HL-60 (cell line): ENCODE measurements at regions not wholly inside any gene's neighbourhood (a gene's known extent, or its start where the extent isn't known, plus 50 kb on each side); places are given as distances from the start of the nearest gene placed in this dataset.

ENCODE experiments used
- DNase-seq, 2 experiments: peaks; one replicate each; pipeline ENCODE4 v3.0.0-alpha.2; 2010 to 2020; ENCODE audit warnings: low read depth in 1 of 2, low spot score in 1 of 2
- H3K27ac ChIP-seq: fragments of 250-450 bp; sonication (Bioruptor Pico); replicated peaks from 2 replicates; pipeline ENCODE4 v1.5.1; 2020; ENCODE audit warnings: mild to moderate bottlenecking, moderate library complexity
- H3K27me3 ChIP-seq: fragments of 250-450 bp; sonication (Bioruptor Pico); 2 replicates; pipeline ENCODE4 v1.5.1; 2021; ENCODE audit warnings: mild to moderate bottlenecking, moderate library complexity; ENCODE audit not compliant: insufficient read depth, poor library complexity, severe bottlenecking
- H3K4me3 ChIP-seq: replicated peaks from 2 replicates; pipeline ENCODE4 v1.5.1; 2011; ENCODE audit warnings: mild to moderate bottlenecking, control low read depth, low read length; ENCODE audit not compliant: insufficient read depth
- GABPA ChIP-seq: IDR thresholded peaks from 2 replicates; pipeline ENCODE4 v1.6.1; 2012; ENCODE audit warnings: low read depth
- POLR2AphosphoS5 ChIP-seq: IDR thresholded peaks from 2 replicates; pipeline ENCODE4 v1.6.1; 2012; ENCODE audit warnings: low read depth
- SPI1 ChIP-seq: IDR thresholded peaks from 2 replicates; pipeline ENCODE4 v1.6.1; 2012; ENCODE audit warnings: low read depth, mild to moderate bottlenecking, borderline replicate concordance
- TF ChIP-seq, protein P1 (sequence below): IDR thresholded peaks from one replicate; pipeline ENCODE4 v1.5.1; 2011; ENCODE audit warnings: low read length, control low read depth, inconsistent platforms; ENCODE audit not compliant: insufficient read depth
- TF ChIP-seq, protein P2 (sequence below): IDR thresholded peaks from 2 replicates; pipeline ENCODE4 v1.6.1; 2012; ENCODE audit warnings: low read depth; ENCODE audit not compliant: insufficient replicate concordance

GRCh38 chr12:76256904-76257303 lies 91.3 kb downstream of the BBS10 start:
- no peak for DNase-seq
- no peak overlapping the region for H3K4me3 ChIP-seq
- H3K27me3 ChIP-seq, result no peaks in the 10 kb centered on the region
- H3K27ac ChIP-seq, result no peak overlapping the region
- TF ChIP-seq POLR2AphosphoS5, result no peak
- no peak for TF ChIP-seq SPI1
- TF ChIP-seq, protein P1, sequence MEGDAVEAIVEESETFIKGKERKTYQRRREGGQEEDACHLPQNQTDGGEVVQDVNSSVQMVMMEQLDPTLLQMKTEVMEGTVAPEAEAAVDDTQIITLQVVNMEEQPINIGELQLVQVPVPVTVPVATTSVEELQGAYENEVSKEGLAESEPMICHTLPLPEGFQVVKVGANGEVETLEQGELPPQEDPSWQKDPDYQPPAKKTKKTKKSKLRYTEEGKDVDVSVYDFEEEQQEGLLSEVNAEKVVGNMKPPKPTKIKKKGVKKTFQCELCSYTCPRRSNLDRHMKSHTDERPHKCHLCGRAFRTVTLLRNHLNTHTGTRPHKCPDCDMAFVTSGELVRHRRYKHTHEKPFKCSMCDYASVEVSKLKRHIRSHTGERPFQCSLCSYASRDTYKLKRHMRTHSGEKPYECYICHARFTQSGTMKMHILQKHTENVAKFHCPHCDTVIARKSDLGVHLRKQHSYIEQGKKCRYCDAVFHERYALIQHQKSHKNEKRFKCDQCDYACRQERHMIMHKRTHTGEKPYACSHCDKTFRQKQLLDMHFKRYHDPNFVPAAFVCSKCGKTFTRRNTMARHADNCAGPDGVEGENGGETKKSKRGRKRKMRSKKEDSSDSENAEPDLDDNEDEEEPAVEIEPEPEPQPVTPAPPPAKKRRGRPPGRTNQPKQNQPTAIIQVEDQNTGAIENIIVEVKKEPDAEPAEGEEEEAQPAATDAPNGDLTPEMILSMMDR, result no peak

GRCh38 chr12:76256321-76256720 lies 91.9 kb downstream of the BBS10 start:
- TF ChIP-seq, protein P1, result no peak
- TF ChIP-seq SPI1 (no peak), POLR2AphosphoS5 (no peak), GABPA (no peak)
- TF ChIP-seq, protein P2, sequence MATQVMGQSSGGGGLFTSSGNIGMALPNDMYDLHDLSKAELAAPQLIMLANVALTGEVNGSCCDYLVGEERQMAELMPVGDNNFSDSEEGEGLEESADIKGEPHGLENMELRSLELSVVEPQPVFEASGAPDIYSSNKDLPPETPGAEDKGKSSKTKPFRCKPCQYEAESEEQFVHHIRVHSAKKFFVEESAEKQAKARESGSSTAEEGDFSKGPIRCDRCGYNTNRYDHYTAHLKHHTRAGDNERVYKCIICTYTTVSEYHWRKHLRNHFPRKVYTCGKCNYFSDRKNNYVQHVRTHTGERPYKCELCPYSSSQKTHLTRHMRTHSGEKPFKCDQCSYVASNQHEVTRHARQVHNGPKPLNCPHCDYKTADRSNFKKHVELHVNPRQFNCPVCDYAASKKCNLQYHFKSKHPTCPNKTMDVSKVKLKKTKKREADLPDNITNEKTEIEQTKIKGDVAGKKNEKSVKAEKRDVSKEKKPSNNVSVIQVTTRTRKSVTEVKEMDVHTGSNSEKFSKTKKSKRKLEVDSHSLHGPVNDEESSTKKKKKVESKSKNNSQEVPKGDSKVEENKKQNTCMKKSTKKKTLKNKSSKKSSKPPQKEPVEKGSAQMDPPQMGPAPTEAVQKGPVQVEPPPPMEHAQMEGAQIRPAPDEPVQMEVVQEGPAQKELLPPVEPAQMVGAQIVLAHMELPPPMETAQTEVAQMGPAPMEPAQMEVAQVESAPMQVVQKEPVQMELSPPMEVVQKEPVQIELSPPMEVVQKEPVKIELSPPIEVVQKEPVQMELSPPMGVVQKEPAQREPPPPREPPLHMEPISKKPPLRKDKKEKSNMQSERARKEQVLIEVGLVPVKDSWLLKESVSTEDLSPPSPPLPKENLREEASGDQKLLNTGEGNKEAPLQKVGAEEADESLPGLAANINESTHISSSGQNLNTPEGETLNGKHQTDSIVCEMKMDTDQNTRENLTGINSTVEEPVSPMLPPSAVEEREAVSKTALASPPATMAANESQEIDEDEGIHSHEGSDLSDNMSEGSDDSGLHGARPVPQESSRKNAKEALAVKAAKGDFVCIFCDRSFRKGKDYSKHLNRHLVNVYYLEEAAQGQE, result no peak

GRCh38 chr12:76255692-76256091 lies 92.5 kb downstream of the BBS10 start:
- no peak for DNase-seq
- no peak overlapping the region for H3K4me3 ChIP-seq
- no peaks in the 10 kb centered on the region for H3K27me3 ChIP-seq
- H3K27ac ChIP-seq, result no peak overlapping the region
- TF ChIP-seq, protein P2, result no peak
- TF ChIP-seq, protein P1, result no peak
- no peak for TF ChIP-seq GABPA
- no peak for TF ChIP-seq SPI1
- no peak for TF ChIP-seq POLR2AphosphoS5

More at GRCh38 chr12:76256321-76256720, 91.9 kb downstream of the BBS10 start:
- Histone ChIP-seq H3K27me3 (no peaks in the 10 kb centered on the region), H3K27ac (no peak overlapping the region), H3K4me3 (no peak overlapping the region)
- no peak for DNase-seq

GRCh38 chr12:76255281-76255680 lies 92.9 kb downstream of the BBS10 start:
- DNase-seq, result no peak
- H3K27me3 ChIP-seq, result no peaks in the 10 kb centered on the region
- TF ChIP-seq, protein P2, result no peak
- TF ChIP-seq SPI1 (no peak), POLR2AphosphoS5 (no peak), GABPA (no peak)
- no peak overlapping the region for H3K4me3 ChIP-seq
- no peak overlapping the region for H3K27ac ChIP-seq
